T-cell (primary cell): ENCODE measurements at regions not wholly inside any gene's neighbourhood (a gene's known extent, or its start where the extent isn't known, plus 50 kb on each side); places are given as distances from the start of the nearest gene placed in this dataset.
A peak's percentile ranks its signal among the peaks of the same experiment; 100 is the strongest.

ENCODE experiments used
- ATAC-seq, 4 experiments: fragments of 200-7000 bp in 3 of 4; fragments of 150-1000 bp in 1 of 4; cut with Tn5 transposase; replicated peaks in 1 of 4; 1 replicate in 3 of 4; 2 replicates in 1 of 4; pipeline ENCODE4 v1.10.0; 2021; ENCODE audit warnings: moderate library complexity in 3 of 4, mild to moderate bottlenecking in 2 of 4, moderate number of reproducible peaks in 1 of 4
- CTCF ChIA-PET, 2 donors: fragments of 300-600 bp; sonication (Branson Sonifier 250); formaldehyde crosslinking; loops; one replicate each; lab custom pipeline; 2022; ENCODE audit warnings: antibody characterized with exemption in 2 of 2; lab: Charles Lee
- POLR2A ChIA-PET, 2 donors: fragments of 300-600 bp; sonication (Branson Sonifier 250); formaldehyde crosslinking; loops; one replicate each; lab custom pipeline; 2022; ENCODE audit warnings: antibody characterized with exemption in 2 of 2; lab: Charles Lee
- DNase-seq, 35 experiments: peaks; one replicate each; pipeline versions ENCODE4 v3.0.0 to v3.0.0-alpha.2; 2013 to 2023
- H3K27ac ChIP-seq: one replicate; pipeline ENCODE4 v1.5.1; 2013; ENCODE audit warnings: low read length
- H3K27me3 ChIP-seq, 2 experiments: replicated peaks in 1 of 2; 1 replicate in 1 of 2; 2 replicates in 1 of 2; pipeline versions ENCODE4 v1.6.1 to v1.7.0; 2013; ENCODE audit warnings: low read length in 1 of 2, mixed read lengths in 1 of 2; ENCODE audit not compliant: control insufficient read depth in 2 of 2, insufficient read depth in 2 of 2; ENCODE audit errors: extremely low read depth in 1 of 2
- H3K36me3 ChIP-seq, 2 donors: 1 replicate in 1 of 2; 2 replicates in 1 of 2; pipeline versions ENCODE4 v1.6.1 to v1.7.0; 2013; ENCODE audit warnings: low read length in 1 of 2; ENCODE audit not compliant: control insufficient read depth in 2 of 2, insufficient read depth in 1 of 2; ENCODE audit errors: extremely low read depth in 1 of 2
- H3K4me1 ChIP-seq, 2 experiments: 1 replicate in 1 of 2; 2 replicates in 1 of 2; pipeline versions ENCODE4 v1.6.1 to v1.7.0; 2013; ENCODE audit warnings: low read length in 2 of 2, mixed read lengths in 1 of 2; ENCODE audit not compliant: insufficient read depth in 2 of 2, control insufficient read depth in 1 of 2; ENCODE audit errors: extremely low read depth in 1 of 2
- H3K4me3 ChIP-seq, 2 donors: 1 replicate in 1 of 2; 2 replicates in 1 of 2; pipeline versions ENCODE4 v1.5.1 to v1.7.0; 2013; ENCODE audit warnings: mild to moderate bottlenecking in 2 of 2, low read length in 1 of 2, moderate library complexity in 1 of 2; ENCODE audit not compliant: control insufficient read depth in 1 of 2; ENCODE audit errors: extremely low read depth in 1 of 2
- H3K9me3 ChIP-seq: 2 replicates; pipeline ENCODE4 v1.7.0; 2013
- H3K27ac Mint-ChIP-seq, 2 donors: one replicate each; pipeline ENCODE4 v1.8.0; 2020 to 2021; ENCODE audit warnings: mild to moderate bottlenecking in 2 of 2, mixed read lengths in 2 of 2
- H3K27me3 Mint-ChIP-seq, 2 donors: one replicate each; pipeline ENCODE4 v1.8.0; 2021 to 2022; ENCODE audit warnings: mixed read lengths in 2 of 2
- H3K36me3 Mint-ChIP-seq: one replicate; pipeline ENCODE4 v1.8.0; 2021; ENCODE audit warnings: mixed read lengths
- H3K4me1 Mint-ChIP-seq, 3 donors: one replicate each; pipeline ENCODE4 v1.8.0; 2020 to 2022; ENCODE audit warnings: mixed read lengths in 3 of 3, mild to moderate bottlenecking in 1 of 3
- H3K4me3 Mint-ChIP-seq, 3 donors: one replicate each; pipeline ENCODE4 v1.8.0; 2020 to 2022; ENCODE audit warnings: mild to moderate bottlenecking in 3 of 3, mixed read lengths in 3 of 3, moderate library complexity in 3 of 3
- H3K9me3 Mint-ChIP-seq, 3 donors: one replicate each; pipeline ENCODE4 v1.8.0; 2020 to 2022; ENCODE audit warnings: mixed read lengths in 3 of 3
- WGBS: methylation state at CpG from one replicate; pipeline ENCODE4 v1.1.5; 2013; ENCODE audit warnings: missing lambda C conversion rate; ENCODE audit not compliant: insufficient coverage; 5-methylcytosine and 5-hydroxymethylcytosine counted together

DNA sequence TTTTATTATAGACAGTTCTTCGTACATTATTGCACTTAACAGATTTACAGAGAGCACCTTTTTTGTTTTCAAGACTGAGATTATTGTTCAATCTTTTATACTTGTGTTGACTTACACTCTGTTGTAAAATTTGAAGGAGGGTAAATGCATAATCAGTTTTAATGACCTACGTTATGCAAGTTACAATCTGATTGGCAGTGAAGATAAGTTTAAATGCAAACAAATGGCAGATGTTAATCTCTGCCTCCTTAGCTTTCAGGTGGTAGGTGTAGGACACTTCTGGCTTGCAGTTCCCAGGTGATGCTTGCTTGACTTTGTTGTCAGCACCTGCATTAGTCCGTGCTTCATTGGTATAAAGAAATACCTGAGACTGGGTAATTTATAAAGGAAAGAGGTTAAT, 424.9 kb downstream of the FGF9 start:
- Histone ChIP-seq H3K4me1 (no peaks in the 10 kb centered on the region), H3K36me3 (no peaks in the 10 kb centered on the region), H3K9me3 (no peaks in the 10 kb centered on the region), H3K27ac (no peak overlapping the region), H3K27me3 (no peaks in the 10 kb centered on the region), H3K4me3 (no peak overlapping the region)
- POLR2A ChIA-PET, result no interaction called here
- Mint-ChIP-seq H3K4me3 (no peak overlapping the region), H3K27ac (no peak overlapping the region), H3K4me1 (no peaks in the 10 kb centered on the region), H3K27me3 (no peaks in the 10 kb centered on the region), H3K9me3 (peaks cover 10 to 13% (median 12%) of the 10 kb centered on the region in 3 donors), H3K36me3 (peaks cover 7% of the 10 kb centered on the region)
- 59% methylated on average over 2 of the region's 3 CpGs for WGBS
- CTCF ChIA-PET, result no interaction called here
- DNase-seq, result no peak
- no peak for ATAC-seq

- peaks cover 7% of the 10 kb centered on the region for H3K36me3 Mint-ChIP-seq
- ChIA-PET POLR2A (no interaction called here), CTCF (no interaction called here)
- no peak overlapping the region for H3K27ac ChIP-seq
- H3K4me1 Mint-ChIP-seq, result peaks cover 4 to 5% (median 5%) of the 10 kb centered on the region in 3 donors
- H3K4me3 Mint-ChIP-seq, result no peak overlapping the region
- ATAC-seq (no peak), DNase-seq (no peak)
- no peaks in the 10 kb centered on the region for H3K27me3 Mint-ChIP-seq
- no peaks in the 10 kb centered on the region for H3K27me3 ChIP-seq
- H3K9me3 Mint-ChIP-seq, result peaks cover 10 to 13% (median 13%) of the 10 kb centered on the region in 3 donors
- no peaks in the 10 kb centered on the region for H3K36me3 ChIP-seq
- peaks cover 0 to 4% of the 10 kb centered on the region in 2 experiments for H3K4me1 ChIP-seq
- H3K27ac Mint-ChIP-seq, result no peak overlapping the region
- no peaks in the 10 kb centered on the region for H3K9me3 ChIP-seq
- H3K4me3 ChIP-seq, result no peak overlapping the region
These were observed 428.7 kb downstream of the FGF9 start for GRCh38 chr13:22099585-22099984.

GRCh38 chr13:22102271-22102670, 431.4 kb downstream of the FGF9 start:
- Histone ChIP-seq H3K36me3 (no peaks in the 10 kb centered on the region), H3K4me3 (no peak overlapping the region), H3K9me3 (no peaks in the 10 kb centered on the region), H3K4me1 (peaks cover 0 to 16% of the 10 kb centered on the region in 2 experiments), H3K27me3 (no peaks in the 10 kb centered on the region), H3K27ac (no peak overlapping the region)
- CTCF ChIA-PET, result no interaction called here
- POLR2A ChIA-PET, result no interaction called here
- Mint-ChIP-seq H3K36me3 (peaks cover 7% of the 10 kb centered on the region), H3K27ac (peak overlapping the region in 1 of 2 donors; percentile 1), H3K4me1 (peaks cover 21 to 25% (median 22%) of the 10 kb centered on the region in 3 donors), H3K4me3 (no peak overlapping the region), H3K27me3 (no peaks in the 10 kb centered on the region), H3K9me3 (peaks cover 10 to 13% (median 13%) of the 10 kb centered on the region in 3 donors)
- no CpG with 5 or more reads among the region's 1 CpG for WGBS
- ATAC-seq, result no peak
- DNase-seq, result no peak

- H3K9me3 Mint-ChIP-seq, result peaks cover 10 to 13% (median 13%) of the 10 kb centered on the region in 3 donors
- H3K27me3 Mint-ChIP-seq, result no peaks in the 10 kb centered on the region
- peaks cover 31 to 35% (median 33%) of the 10 kb centered on the region in 3 donors for H3K4me1 Mint-ChIP-seq
- Histone ChIP-seq H3K27ac (no peak overlapping the region), H3K27me3 (no peaks in the 10 kb centered on the region), H3K9me3 (no peaks in the 10 kb centered on the region), H3K4me1 (peaks cover 1 to 19% of the 10 kb centered on the region in 2 experiments), H3K4me3 (no peak overlapping the region), H3K36me3 (no peaks in the 10 kb centered on the region)
- DNase-seq (no peak), ATAC-seq (no peak)
- H3K27ac Mint-ChIP-seq, result peak overlapping the region in 1 of 2 donors; percentile 23
- peaks cover 7% of the 10 kb centered on the region for H3K36me3 Mint-ChIP-seq
- CTCF ChIA-PET, result interaction anchor here in 1 of 2 donors (0.9 kb wide), 1 partner anchor 28 kb away, joined by 4 read pairs; no protein-coding TSS in a partner anchor
- H3K4me3 Mint-ChIP-seq, result no peak overlapping the region
- WGBS, result 89% methylated on average over 6 of the region's 10 CpGs
- POLR2A ChIA-PET, result no interaction called here
These were observed 432.5 kb downstream of the FGF9 start for GRCh38 chr13:22103046-22104027.

DNA sequence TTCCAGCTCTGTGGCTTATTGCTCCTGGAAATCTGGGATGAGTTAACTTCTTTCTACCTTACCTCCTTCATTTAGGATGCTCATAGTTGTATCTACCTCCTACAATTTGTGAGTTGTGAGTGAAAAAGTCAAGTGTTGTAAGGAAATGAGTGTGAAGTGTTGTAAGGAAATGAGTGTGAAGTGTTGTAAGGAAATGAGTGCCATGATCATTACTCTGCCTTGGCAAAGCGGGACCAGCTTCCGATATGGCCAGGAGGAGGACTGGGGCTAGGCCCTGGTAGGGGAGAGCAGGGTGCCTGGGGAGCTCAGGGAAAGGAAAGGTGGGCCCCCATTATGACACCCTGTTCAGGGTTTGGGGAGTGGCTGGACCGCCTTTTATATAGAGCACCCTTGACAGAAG, 435.2 kb downstream of the FGF9 start:
- Mint-ChIP-seq H3K27ac (peak overlapping the region in 1 of 2 donors; percentile 1), H3K4me3 (no peak overlapping the region)
- WGBS, result 78% methylated on average over 2 of the region's 3 CpGs

GRCh38 chr13:22107549-22107948, 436.7 kb downstream of the FGF9 start:
- Histone ChIP-seq H3K36me3 (no peaks in the 10 kb centered on the region), H3K27me3 (no peaks in the 10 kb centered on the region), H3K9me3 (no peaks in the 10 kb centered on the region), H3K27ac (peak overlapping the region; percentile 3), H3K4me1 (peaks cover 2 to 19% of the 10 kb centered on the region in 2 experiments), H3K4me3 (no peak overlapping the region)
- no peaks in the 10 kb centered on the region for H3K27me3 Mint-ChIP-seq
- peak; percentile 41 to 69 (median 59) for ATAC-seq
- CTCF ChIA-PET, result interaction anchor here in 1 of 2 donors (1.2 to 1.3 kb wide), 2 partner anchors 32 to 47 kb away, joined by 3 to 4 read pairs; no protein-coding TSS in a partner anchor
- peak overlapping the region; percentile 7 to 49 (median 9) for H3K4me3 Mint-ChIP-seq
- POLR2A ChIA-PET, result no interaction called here
- H3K27ac Mint-ChIP-seq, result peak overlapping the region; percentile 72 to 88
- H3K9me3 Mint-ChIP-seq, result no peaks in the 10 kb centered on the region
- H3K4me1 Mint-ChIP-seq, result peaks cover 41 to 60% (median 55%) of the 10 kb centered on the region in 3 donors
- 54% methylated on average over 3 of the region's 4 CpGs for WGBS
- H3K36me3 Mint-ChIP-seq, result no peaks in the 10 kb centered on the region
- peak in 1 of 35 experiments; percentile 15 for DNase-seq

More for the DNA sequence above, 435.2 kb downstream of the FGF9 start:
- no peaks in the 10 kb centered on the region for H3K27me3 ChIP-seq
- ChIA-PET CTCF (no interaction called here), POLR2A (no interaction called here)
- no peak overlapping the region for H3K27ac ChIP-seq
- H3K4me1 ChIP-seq, result peaks cover 2 to 19% of the 10 kb centered on the region in 2 experiments
- no peak overlapping the region for H3K4me3 ChIP-seq
- H3K9me3 Mint-ChIP-seq, result no peaks in the 10 kb centered on the region
- no peaks in the 10 kb centered on the region for H3K36me3 Mint-ChIP-seq
- no peaks in the 10 kb centered on the region for H3K9me3 ChIP-seq
- DNase-seq (no peak), ATAC-seq (no peak)
- H3K27me3 Mint-ChIP-seq, result no peaks in the 10 kb centered on the region
- no peaks in the 10 kb centered on the region for H3K36me3 ChIP-seq
- peaks cover 39 to 52% (median 50%) of the 10 kb centered on the region in 3 donors for H3K4me1 Mint-ChIP-seq
